Left ventricle myocardium inferior (tissue), 1 donor: ENCODE measurements at regions not wholly inside any gene's neighbourhood (a gene's known extent, or its start where the extent isn't known, plus 50 kb on each side); places are given as distances from the start of the nearest gene placed in this dataset.
A peak's percentile ranks its signal among the peaks of the same experiment; 100 is the strongest.

ENCODE experiments used
- DNase-seq: peaks from one replicate; pipeline ENCODE4 v3.0.0-alpha.2; 2020
- H3K27ac ChIP-seq: fragments of 200-600 bp; replicated peaks from 2 replicates; pipeline ENCODE4 v1.8.0; 2021
- H3K27me3 ChIP-seq: fragments of 200-600 bp; 2 replicates; pipeline ENCODE4 v1.8.0; 2021; ENCODE audit warnings: low read depth
- H3K36me3 ChIP-seq: fragments of 200-600 bp; 2 replicates; pipeline ENCODE4 v1.8.0; 2021
- H3K4me1 ChIP-seq: fragments of 200-600 bp; 2 replicates; pipeline ENCODE4 v1.8.0; 2021
- H3K4me3 ChIP-seq: fragments of 200-600 bp; 2 replicates; pipeline ENCODE4 v1.8.0; 2021; ENCODE audit warnings: mild to moderate bottlenecking, moderate library complexity
- H3K9me3 ChIP-seq: fragments of 200-600 bp; replicated peaks from 2 replicates; pipeline ENCODE4 v1.8.0; 2021
- intact Hi-C: fragments of 100-400 bp; cut with micrococcal nuclease; formaldehyde crosslinking; loops from one replicate; pipeline ENCODE4 v1.11.0; 2022
- TF ChIP-seq, protein P1 (sequence below): fragments of 200-600 bp; IDR thresholded peaks from 2 replicates; pipeline ENCODE4 v1.8.0; 2021; ENCODE audit warnings: antibody characterized with exemption, mild to moderate bottlenecking, borderline replicate concordance
- donor health status: DM: no; HTN: yes; CAD: no; lungs with severe emphysema.

DNA sequence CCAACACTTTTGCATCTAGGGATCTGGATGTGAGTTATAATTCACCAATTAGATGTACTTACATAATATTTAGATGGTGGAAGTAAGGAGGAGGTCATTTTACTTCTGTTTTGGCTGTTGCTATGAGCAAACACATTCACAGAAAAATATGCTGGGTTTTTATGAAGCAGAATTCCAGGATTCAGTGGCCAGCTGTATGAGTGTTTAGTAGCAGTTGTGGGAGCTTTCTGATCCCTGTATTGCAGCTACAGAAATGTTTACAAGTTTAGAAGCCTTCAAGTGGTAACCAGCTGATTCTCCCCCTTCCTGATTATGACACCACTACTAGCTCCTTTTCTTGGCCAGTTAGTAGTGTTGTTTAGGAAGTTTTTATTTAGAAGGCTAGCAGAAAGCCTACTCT is 177.0 kb downstream of the TENT5A start:
- Histone ChIP-seq H3K4me1 (peaks cover 39% of the 10 kb centered on the region), H3K27ac (peak overlapping the region; percentile 32), H3K9me3 (no peaks in the 10 kb centered on the region), H3K27me3 (no peaks in the 10 kb centered on the region), H3K36me3 (no peaks in the 10 kb centered on the region), H3K4me3 (no peak overlapping the region)
- TF ChIP-seq, protein P1, sequence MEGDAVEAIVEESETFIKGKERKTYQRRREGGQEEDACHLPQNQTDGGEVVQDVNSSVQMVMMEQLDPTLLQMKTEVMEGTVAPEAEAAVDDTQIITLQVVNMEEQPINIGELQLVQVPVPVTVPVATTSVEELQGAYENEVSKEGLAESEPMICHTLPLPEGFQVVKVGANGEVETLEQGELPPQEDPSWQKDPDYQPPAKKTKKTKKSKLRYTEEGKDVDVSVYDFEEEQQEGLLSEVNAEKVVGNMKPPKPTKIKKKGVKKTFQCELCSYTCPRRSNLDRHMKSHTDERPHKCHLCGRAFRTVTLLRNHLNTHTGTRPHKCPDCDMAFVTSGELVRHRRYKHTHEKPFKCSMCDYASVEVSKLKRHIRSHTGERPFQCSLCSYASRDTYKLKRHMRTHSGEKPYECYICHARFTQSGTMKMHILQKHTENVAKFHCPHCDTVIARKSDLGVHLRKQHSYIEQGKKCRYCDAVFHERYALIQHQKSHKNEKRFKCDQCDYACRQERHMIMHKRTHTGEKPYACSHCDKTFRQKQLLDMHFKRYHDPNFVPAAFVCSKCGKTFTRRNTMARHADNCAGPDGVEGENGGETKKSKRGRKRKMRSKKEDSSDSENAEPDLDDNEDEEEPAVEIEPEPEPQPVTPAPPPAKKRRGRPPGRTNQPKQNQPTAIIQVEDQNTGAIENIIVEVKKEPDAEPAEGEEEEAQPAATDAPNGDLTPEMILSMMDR = no peak
- no peak for DNase-seq
- intact Hi-C loops = no loop called here

DNA sequence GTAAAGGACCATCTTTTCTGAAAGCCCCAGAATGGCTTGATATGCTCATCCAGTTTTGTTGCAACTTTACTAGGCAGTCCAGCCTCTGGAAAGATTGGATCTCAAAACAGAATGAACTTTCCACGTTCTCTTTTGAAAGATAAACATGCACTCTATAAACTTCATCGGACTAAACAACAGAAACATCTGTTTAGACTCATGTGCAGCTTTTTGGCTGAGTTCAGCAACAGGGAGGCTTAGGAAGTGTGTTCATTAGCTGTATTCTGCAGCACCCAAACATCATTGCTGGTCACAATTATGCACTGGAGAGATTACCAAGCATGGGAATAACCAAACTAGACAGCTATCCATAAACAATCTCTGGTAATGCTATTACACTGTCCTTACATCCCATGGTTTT is 180.5 kb downstream of the TENT5A start:
- intact Hi-C loops = no loop called here
- H3K4me3 ChIP-seq = no peak overlapping the region
- H3K36me3 ChIP-seq = no peaks in the 10 kb centered on the region
- no peaks in the 10 kb centered on the region for H3K27me3 ChIP-seq
- TF ChIP-seq, protein P1 = no peak
- H3K9me3 ChIP-seq = no peaks in the 10 kb centered on the region
- peak overlapping the region; percentile 6 for H3K27ac ChIP-seq
- DNase-seq = no peak
- peaks cover 39% of the 10 kb centered on the region for H3K4me1 ChIP-seq

GRCh38 chr6:81570681-81571080 is 181.8 kb downstream of the TENT5A start:
- H3K27ac ChIP-seq = no peak overlapping the region
- H3K36me3 ChIP-seq = no peaks in the 10 kb centered on the region
- no peaks in the 10 kb centered on the region for H3K9me3 ChIP-seq
- intact Hi-C loops = no loop called here
- no peak overlapping the region for H3K4me3 ChIP-seq
- no peaks in the 10 kb centered on the region for H3K27me3 ChIP-seq
- TF ChIP-seq, protein P1 = no peak
- H3K4me1 ChIP-seq = peaks cover 31% of the 10 kb centered on the region
- DNase-seq = no peak

DNA sequence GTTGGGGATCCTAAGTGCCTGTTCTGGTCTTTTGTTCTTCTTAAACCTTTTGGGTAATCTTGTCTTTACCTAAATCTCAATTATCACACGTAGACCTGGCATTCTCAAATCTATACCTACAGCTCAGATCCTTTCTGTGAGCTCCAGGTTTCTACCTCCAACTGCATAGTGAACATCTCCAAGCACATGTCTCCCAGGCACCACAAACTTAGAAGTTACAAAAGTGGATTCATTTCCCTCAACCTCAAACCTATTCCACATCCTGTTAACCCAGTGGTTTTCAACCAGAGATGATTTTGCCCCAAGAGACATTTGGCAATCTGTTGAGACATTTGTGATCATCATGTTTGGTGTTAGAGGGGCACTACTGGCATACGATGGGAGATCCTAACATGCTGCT is 183.5 kb downstream of the TENT5A start:
- intact Hi-C loops = no loop called here

GRCh38 chr6:81565071-81565470 is 187.4 kb downstream of the TENT5A start:
- Histone ChIP-seq H3K4me1 (peaks cover 19% of the 10 kb centered on the region), H3K27ac (no peak overlapping the region), H3K36me3 (no peaks in the 10 kb centered on the region), H3K4me3 (no peak overlapping the region), H3K9me3 (no peaks in the 10 kb centered on the region), H3K27me3 (no peaks in the 10 kb centered on the region)
- DNase-seq = no peak
- intact Hi-C loops = no loop called here
- TF ChIP-seq, protein P1 = no peak

More for the DNA sequence above, 183.5 kb downstream of the TENT5A start:
- DNase-seq = no peak
- H3K4me3 ChIP-seq = no peak overlapping the region
- H3K36me3 ChIP-seq = no peaks in the 10 kb centered on the region
- H3K27me3 ChIP-seq = no peaks in the 10 kb centered on the region
- TF ChIP-seq, protein P1 = no peak
- H3K4me1 ChIP-seq = peaks cover 21% of the 10 kb centered on the region
- no peaks in the 10 kb centered on the region for H3K9me3 ChIP-seq
- H3K27ac ChIP-seq = no peak overlapping the region

GRCh38 chr6:81564470-81565068 is 187.9 kb downstream of the TENT5A start:
- Histone ChIP-seq H3K4me1 (peaks cover 19% of the 10 kb centered on the region), H3K9me3 (no peaks in the 10 kb centered on the region), H3K27ac (no peak overlapping the region), H3K27me3 (no peaks in the 10 kb centered on the region), H3K4me3 (no peak overlapping the region), H3K36me3 (no peaks in the 10 kb centered on the region)
- TF ChIP-seq, protein P1 = no peak
- no peak for DNase-seq
- intact Hi-C loops = no loop called here
